ENCODE measurements at regions not wholly inside any gene's neighbourhood (a gene's known extent, or its start where the extent isn't known, plus 50 kb on each side); places are given as distances from the start of the nearest gene placed in this dataset.
A peak's percentile ranks its signal among the peaks of the same experiment; 100 is the strongest.
"Not testable (repeated sequence)": the region's sequence is repeated elsewhere in the genome, so short reads cannot be mapped to it uniquely, and the experiment has no call there.

DNA sequence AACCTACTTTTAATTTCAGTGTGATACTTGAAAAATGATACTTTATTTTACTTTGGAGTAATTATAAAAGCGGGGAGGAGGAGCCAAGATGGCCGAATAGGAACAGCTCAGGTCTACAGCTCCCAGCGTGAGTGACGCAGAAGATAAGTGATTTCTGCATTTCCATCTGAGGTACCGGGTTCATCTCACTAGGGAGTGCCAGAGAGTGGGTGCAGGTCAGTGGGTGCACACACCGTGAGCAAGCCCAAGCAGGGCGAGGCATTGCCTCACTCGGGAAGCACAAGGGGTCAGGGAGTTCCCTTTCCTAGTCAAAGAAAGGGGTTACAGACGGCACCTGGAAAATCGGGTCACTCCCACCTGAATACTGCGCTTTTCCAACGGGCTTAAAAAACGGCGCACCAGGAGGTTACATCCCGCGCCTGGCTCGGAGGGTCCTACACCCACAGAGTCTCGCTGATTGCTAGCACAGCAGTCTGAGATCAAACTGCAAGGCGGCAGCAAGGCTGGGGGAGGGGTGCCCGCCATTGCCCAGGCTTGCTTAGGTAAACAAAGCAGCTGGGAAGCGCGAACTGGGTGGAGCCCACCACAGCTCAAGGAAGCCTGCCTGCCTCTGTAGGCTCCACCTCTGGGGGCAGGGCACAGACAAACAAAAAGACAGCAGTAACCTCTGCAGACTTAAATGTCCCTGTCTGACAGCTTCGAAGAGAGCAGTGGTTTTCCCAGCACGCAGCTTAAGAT lies 640.3 kb downstream of the EPHA3 start:
- not testable (repeated sequence) for DNase-seq

DNA sequence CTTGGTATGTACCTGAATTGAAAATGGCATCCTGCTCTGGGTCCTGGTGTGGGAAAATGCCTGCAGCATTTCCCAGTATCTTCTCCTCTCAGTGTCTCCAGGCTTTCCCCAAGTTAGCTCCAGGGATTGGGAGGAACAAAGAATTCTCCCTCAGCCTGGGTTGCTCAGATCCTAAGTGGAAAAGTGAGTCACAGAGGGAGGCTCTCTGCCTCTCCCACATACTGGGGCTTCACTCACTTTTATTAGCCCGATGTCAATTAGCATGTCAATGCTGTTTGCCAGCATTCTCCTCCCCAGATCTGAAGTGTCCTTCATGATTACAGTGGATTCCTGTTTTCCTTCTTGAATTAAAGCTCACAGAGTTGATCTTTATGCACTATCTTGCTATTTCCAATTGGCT lies 655.0 kb downstream of the EPHA3 start:
- DNase-seq: no peak

- DNase-seq: peak in 1 of 3 donors; percentile 41
Measured at GRCh38 chr3:89783341-89783927, 676.0 kb downstream of the EPHA3 start.

- peak; percentile 84 to 96 (median 90) for DNase-seq
Measured at GRCh38 chr3:89787485-89787884, 680.1 kb downstream of the EPHA3 start.

- DNase-seq: peak; percentile 13 to 74 (median 36)
Measured at GRCh38 chr3:89787979-89788378, 680.6 kb downstream of the EPHA3 start.

GRCh38 chr3:89795506-89795905 lies 688.1 kb downstream of the EPHA3 start:
- no peak for DNase-seq

- DNase-seq: no peak
Measured at GRCh38 chr3:89802881-89803280, 695.5 kb downstream of the EPHA3 start.

GRCh38 chr3:89803711-89804110 lies 696.3 kb downstream of the EPHA3 start:
- DNase-seq: no peak

- DNase-seq: no peak
Measured at GRCh38 chr3:89806166-89806565, 698.7 kb downstream of the EPHA3 start.

DNA sequence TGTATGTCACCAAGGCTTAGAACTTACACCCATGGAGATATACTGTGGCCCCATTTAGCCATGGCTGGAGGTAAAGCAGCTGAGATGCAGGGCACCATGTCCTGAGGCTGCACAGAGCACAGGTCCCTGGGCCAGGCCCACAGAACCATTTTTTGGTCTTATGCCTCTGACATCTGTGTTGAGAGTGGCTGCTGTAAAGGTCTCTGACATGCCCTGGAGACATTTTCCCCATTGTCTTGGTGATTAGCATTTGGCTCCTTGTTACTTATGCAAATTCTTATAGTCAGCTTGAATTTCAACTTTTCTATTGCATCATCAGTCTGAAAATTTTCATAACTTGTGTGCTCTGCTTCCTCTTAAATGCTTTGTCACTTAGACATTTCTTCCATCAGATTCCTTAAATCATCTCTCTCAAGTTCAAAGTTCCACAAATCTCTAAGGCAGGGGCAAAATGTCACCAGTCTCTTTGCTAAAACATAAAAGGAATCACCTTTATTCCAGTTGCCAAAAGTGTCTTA lies 701.3 kb downstream of the EPHA3 start:
- DNase-seq: no peak

DNA sequence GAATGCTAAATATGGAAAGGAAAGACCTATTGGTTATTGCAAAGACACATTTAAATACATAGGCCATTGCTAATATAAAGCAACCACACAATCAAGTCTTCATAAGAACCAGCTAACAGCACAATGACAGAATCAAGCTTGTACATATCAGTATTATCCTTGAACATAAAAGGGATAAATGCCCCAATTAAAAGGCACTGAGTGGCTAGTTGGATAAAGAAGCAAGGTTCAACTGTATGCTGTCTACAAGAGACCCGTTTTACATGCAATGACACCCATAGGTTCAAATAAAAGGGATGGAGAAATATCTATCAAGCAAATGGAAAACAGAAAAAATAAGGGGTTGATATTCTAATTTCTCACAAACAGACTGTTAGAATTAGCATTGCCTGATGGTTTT lies 706.1 kb downstream of the EPHA3 start:
- DNase-seq: no peak

- no peak for DNase-seq
Measured at GRCh38 chr3:89841041-89841440, 733.6 kb downstream of the EPHA3 start.

DNA sequence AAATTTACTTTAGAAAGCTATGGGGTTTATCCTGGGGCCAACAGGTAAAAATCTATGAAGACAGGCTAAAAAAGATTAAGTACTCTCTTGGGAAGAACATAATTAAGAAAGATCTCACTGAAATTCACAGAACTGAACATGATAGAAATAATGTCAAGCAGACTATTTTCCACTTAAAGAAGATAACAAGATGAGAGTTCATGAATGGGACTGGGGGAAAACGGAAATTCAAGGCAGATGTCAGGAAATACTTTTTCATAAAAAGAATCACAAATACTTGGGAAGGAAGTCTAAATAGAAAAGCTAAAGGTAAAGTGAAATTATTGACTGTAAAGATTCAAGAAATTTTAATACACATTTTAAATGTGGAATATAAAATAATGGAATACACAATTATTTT lies 737.6 kb downstream of the EPHA3 start:
- no peak for DNase-seq

DNA sequence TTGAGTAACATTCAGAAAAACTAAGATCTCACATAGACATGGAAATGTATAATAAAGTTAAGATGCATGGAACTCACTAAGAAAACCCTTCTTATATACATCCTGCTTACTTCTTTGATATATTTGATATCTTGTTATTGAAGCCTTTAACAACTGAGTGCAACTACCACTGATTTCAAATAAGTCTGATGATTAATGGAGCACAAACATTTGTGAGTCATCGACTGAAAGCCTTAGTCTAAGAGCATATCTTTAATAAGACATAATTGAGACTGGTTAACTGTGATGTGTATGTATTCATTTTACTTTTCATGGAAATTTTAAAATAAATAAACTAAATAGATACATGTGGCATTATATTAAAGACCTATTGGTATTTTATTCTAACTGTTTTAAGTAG lies 740.5 kb downstream of the EPHA3 start:
- DNase-seq: no peak

- peak; percentile 34 to 74 (median 38) for DNase-seq
Measured at GRCh38 chr3:89851974-89852621, 744.7 kb downstream of the EPHA3 start.

DNA sequence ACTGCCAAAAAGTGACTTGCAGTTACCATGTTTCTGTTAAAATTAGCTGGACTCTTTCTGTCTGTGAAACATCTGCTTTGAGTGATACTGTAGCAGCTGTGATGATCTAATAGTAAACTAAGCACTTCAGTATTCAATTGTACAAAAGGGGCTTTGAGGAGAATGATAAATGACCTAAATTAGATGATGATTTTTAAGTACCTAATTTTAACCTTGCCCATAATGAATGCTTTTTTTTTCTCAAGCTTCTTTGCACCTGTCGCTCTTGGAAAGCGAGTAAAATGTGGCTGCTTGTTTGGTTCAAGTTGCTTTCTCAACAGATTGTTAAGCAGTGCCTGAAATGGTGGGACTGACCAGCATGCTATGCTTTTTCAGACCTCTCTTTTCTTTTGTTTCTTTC lies 752.3 kb downstream of the EPHA3 start:
- peak; percentile 57 to 87 (median 66) for DNase-seq

DNA sequence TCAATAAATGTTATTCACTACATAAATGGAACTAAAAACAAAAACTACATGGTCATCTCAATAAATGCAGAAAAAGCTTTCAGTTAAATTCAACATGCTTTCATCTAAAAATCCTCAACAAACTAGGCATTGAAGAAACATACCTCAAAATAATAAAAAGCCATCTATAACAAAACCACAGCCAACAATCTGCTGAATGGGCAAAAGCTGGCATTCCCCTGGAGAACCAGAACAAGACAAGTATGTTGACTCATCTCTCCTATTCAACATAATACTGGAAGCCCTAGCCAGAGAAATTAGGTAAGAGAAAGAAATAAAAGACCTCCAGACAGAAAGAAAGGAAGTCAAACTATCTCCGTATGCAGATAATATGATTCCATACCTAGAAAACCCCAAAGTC lies 759.9 kb downstream of the EPHA3 start:
- DNase-seq: no peak

GRCh38 chr3:89876116-89876515 lies 768.7 kb downstream of the EPHA3 start:
- no peak for DNase-seq

DNA sequence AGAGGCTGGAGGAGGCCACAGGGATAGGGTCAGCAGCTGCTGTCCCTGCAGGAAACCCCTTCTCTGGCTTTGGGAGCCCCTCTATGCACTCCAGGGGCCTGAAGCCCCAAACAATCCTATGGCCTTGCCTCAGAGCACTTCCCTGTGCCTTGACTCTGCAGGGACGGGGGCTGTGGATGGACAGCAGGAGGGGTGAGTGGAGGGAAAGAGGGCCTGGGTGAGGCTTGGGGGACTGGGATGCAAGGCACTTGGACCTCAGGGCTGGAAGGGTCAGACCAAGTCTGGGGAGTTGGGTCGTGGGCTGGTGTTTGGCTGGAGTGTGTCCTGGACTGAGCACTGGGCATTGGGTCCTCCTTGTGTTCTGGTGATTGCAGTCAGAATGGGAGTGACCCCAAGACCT lies 769.8 kb downstream of the EPHA3 start:
- no peak for DNase-seq

DNA sequence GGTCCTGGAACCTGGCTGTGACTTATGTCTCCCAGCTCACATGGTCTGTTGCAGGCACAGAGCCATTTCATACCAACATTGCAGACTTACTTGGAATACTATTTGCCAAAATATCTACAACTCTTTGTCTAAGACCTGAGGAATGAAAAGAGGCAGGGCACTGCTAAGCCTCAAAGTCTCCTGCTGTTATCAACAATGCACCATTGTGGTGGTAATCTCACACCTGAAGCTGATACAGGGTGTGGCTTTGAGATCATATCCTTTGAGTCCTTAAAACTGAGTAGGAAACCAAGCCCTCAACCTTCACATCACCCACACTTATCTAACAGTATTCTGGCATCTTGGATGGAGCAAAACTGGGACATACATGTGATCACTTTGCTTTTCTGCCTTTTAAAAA lies 782.0 kb downstream of the EPHA3 start:
- DNase-seq: no peak

DNA sequence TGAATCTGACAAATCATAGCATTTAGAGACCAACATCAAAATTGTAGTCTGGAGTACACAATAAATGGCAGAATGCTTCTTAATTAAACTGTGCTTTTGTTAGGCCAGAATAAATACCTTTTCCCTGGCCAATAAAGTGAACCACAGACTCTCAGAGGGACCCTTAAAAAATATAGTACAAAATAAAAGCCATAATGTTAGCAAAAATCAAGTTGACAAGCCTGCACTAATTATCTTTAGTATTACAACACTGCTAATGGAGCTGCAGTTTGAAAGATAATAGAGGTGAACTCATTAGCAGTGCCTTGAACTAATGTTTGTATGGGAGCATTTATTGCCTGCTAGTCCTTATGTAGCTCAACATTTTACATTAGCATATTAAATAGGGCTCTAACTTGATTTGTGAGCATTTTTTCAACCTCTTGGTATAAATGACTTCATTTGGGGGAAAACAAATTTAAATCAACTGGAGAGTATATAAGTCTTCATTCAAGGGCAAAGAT lies 801.3 kb downstream of the EPHA3 start:
- no peak for DNase-seq

DNA sequence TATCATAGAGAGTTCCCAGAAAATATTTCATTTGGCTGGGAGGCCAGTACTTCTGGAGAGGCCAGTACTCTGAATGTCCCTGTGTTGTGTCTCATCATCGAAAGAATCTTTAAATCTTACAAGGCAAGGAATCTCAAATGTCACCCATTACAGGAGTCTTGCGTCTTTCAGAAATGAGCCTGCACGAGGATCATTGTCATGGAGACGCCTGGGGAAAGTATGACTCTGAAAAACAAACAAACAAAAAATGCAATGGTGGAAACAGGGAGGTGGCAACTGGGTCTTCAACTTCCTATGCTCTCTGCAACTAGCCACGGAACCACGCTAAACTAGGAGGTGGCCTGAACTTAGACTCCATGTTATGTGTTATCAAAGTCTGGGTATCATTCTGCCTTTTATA lies 804.6 kb downstream of the EPHA3 start:
- no peak for DNase-seq
